GM12891 (cell line): ENCODE measurements at regions not wholly inside any gene's neighbourhood (a gene's known extent, or its start where the extent isn't known, plus 50 kb on each side); places are given as distances from the start of the nearest gene placed in this dataset.
A peak's percentile ranks its signal among the peaks of the same experiment; 100 is the strongest.

Experiments used
- DNase-seq: peaks from one replicate; pipeline ENCODE4 v3.0.0; 2011; ENCODE audit warnings: low spot score; ENCODE audit not compliant: insufficient read length
- FAIRE-seq: peaks from 2 replicates; lab custom pipeline; 2011; peaks lifted over from hg19 to GRCh38; lab: Jason Lieb, UNC
- PAX5 ChIP-seq: IDR thresholded peaks from 2 replicates; pipeline ENCODE4 v1.6.1; 2011; ENCODE audit warnings: low read length, moderate library complexity, mild to moderate bottlenecking; ENCODE audit not compliant: insufficient read depth, severe bottlenecking
- POLR2A ChIP-seq: IDR thresholded peaks from 2 replicates; pipeline ENCODE4 v1.6.1; 2011; ENCODE audit warnings: low read depth, low read length, control low read depth
- POLR2AphosphoS5 ChIP-seq: IDR thresholded peaks from 2 replicates; pipeline ENCODE4 v1.6.1; 2011; ENCODE audit warnings: low read depth, low read length, control low read depth
- POU2F2 ChIP-seq: IDR thresholded peaks from 2 replicates; pipeline ENCODE4 v1.6.1; 2011; ENCODE audit warnings: low read depth, mild to moderate bottlenecking, control low read depth, low read length, moderate library complexity
- SPI1 ChIP-seq: IDR thresholded peaks from 2 replicates; pipeline ENCODE4 v1.6.1; 2011; ENCODE audit warnings: low read depth, low read length, control low read depth
- TAF1 ChIP-seq: IDR thresholded peaks from 2 replicates; pipeline ENCODE4 v1.6.1; 2011; ENCODE audit warnings: low read depth, low read length, control low read depth

- no peak for TF ChIP-seq POU2F2
- no peak for TF ChIP-seq TAF1
- no peak for TF ChIP-seq POLR2A
- TF ChIP-seq PAX5, result no peak
- TF ChIP-seq SPI1, result no peak
- TF ChIP-seq POLR2AphosphoS5, result no peak
- FAIRE-seq, result no peak
- DNase-seq, result no peak
Measured at GRCh38 chr10:89121764-89122020, 85.4 kb downstream of the CH25H start.

GRCh38 chr10:89120931-89121763 is 86.0 kb downstream of the CH25H start:
- FAIRE-seq (no peak), DNase-seq (no peak)
- no peak for TF ChIP-seq POLR2A
- TF ChIP-seq SPI1, result peak; percentile 18; the same call in 1 of the 2 replicates

DNA sequence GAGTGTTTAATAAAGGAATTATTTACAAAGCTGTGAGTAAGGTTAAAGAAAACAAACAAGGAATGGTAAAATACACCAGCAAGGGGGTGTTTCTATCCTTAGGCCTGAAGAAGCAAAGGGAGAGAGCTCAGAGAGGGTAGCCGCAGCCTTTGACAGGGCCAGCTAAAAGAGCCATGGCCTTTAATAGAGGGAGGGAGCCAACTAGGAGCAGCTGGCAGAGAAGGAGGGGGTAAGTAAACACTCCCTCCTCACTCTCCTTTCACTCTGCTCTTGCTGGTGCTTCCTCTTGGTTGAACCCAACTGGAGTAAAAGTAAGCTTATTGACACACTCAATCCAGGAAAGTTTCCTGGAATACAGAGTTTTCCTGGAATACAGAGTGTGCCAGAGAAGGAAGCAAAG is 87.5 kb downstream of the CH25H start:
- DNase-seq, result no peak
- no peak for TF ChIP-seq PAX5
- TF ChIP-seq SPI1, result no peak
- no peak for TF ChIP-seq POLR2A
- no peak for TF ChIP-seq POLR2AphosphoS5
- TF ChIP-seq POU2F2, result no peak
- no peak for TF ChIP-seq TAF1
- no peak for FAIRE-seq

DNA sequence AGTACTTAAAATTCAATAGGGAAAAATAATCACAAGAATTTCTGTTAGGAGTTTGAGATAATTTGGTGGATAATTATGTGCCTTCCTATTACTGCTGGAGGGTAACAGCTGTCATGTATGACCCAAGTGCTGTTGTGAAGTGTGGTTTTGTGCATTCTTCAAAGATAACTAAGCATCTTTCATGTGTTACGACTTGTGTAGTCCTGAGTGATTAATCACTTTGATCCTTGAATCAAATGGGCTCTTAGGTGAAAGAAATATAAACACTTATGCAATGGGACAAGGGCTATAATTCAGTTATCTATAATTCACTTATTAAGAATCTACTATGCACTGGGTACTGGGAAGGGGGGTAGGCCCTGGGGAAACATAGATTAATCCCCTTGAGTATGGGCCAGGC is 89.0 kb downstream of the CH25H start:
- DNase-seq, result no peak
- FAIRE-seq, result no peak
- TF ChIP-seq SPI1 (no peak), POLR2AphosphoS5 (no peak), TAF1 (no peak), POU2F2 (no peak), PAX5 (no peak), POLR2A (no peak)

DNA sequence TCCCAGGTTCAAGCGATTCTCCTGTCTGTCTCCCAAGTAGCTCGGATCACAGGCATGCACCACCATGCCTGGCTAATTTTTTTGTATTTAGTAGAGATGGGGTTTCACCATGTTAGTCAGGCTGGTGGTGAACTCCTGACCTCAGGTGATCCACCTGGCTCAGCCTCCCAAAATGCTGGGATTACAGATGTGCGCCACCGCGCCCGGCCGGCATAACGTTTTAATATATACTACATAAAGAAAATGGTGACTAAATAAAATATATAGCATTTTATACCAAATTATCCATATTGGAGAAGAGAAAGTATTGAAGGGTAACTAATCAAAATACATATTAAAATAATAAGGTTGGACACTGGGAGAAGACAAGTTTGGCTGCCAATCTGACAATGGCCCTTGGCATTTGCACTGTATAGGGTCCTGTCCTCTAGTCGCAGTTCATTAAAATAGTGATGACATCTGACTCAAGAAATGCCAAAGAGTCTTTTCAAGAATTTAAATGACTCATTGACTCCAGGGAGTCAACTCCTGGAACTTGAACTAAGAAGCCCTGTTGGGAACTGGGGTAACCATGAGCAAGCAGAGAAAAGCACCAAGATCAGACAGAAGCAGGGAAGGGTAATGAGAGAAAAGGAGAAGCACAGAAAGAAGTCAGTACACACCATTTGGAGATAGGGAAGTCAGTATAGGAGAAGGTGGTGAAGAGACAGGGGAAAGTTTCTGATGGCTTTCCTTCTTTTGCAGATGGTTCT is 91.1 kb downstream of the CH25H start:
- no peak for DNase-seq
- no peak for FAIRE-seq
- TF ChIP-seq POLR2AphosphoS5 (no peak), POLR2A (no peak), POU2F2 (no peak), PAX5 (no peak), SPI1 (no peak), TAF1 (no peak)

GRCh38 chr10:89114846-89115625 is 92.1 kb downstream of the CH25H start:
- FAIRE-seq, result no peak
- TF ChIP-seq SPI1 (no peak), PAX5 (no peak), POLR2AphosphoS5 (no peak), TAF1 (no peak), POU2F2 (no peak), POLR2A (no peak)
- DNase-seq, result no peak

DNA sequence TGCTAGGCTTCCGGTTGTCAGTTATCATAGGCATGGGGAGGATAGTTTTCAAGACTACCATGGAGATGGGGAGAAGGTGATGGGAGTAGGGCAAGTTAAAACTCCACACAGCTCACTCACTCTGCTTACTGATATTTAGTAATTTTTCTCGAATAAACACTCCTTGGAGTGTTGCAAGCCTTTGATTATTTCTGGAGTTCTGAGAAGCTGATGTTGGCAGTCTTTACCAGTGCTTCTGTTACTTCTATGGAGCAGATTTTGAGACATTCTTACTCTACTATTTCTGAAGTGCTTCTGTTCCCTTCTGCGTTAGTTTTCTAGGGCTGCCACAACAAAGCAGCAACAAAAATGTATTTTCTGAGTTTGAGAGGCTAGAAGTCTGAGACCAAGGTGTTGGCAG is 104.4 kb downstream of the CH25H start:
- TF ChIP-seq POU2F2, result no peak
- TF ChIP-seq POLR2A, result no peak
- TF ChIP-seq SPI1, result no peak
- TF ChIP-seq PAX5, result no peak
- TF ChIP-seq POLR2AphosphoS5, result no peak
- TF ChIP-seq TAF1, result no peak
- DNase-seq (no peak), FAIRE-seq (no peak)

DNA sequence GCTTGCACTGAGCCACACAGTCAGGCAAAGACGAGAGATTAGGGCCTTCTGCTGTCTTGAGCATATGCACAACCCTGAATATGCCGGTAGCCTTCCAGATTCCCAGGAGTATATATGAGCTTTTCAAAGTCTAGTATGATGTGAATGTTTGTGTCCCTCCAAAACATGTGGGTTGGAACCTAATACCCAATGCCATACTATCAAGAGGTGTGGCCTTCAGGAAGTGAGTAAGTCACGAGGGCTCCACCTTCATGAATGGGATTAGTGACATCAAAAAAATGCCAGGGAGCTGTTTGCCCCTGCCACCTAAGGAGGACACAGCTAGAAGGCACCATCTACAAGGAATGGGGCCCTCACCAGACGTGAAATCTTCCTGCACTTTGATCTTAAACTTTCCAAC is 105.2 kb downstream of the CH25H start:
- no peak for FAIRE-seq
- TF ChIP-seq SPI1 (no peak), POLR2AphosphoS5 (no peak), TAF1 (no peak), PAX5 (no peak), POU2F2 (no peak), POLR2A (no peak)
- DNase-seq, result no peak

- DNase-seq (no peak), FAIRE-seq (no peak)
- TF ChIP-seq SPI1 (no peak), POU2F2 (no peak)
Measured at GRCh38 chr10:89100680-89101079, 106.4 kb downstream of the CH25H start.
